HG02973 (cell line): ENCODE measurements at regions not wholly inside any gene's neighbourhood (a gene's known extent, or its start where the extent isn't known, plus 50 kb on each side); places are given as distances from the start of the nearest gene placed in this dataset.

ENCODE experiments used
- ATAC-seq: cut with Tn5 transposase; IDR thresholded peaks from one replicate; pipeline ENCODE4 v1.9.1; 2021; ENCODE audit warnings: moderate library complexity; ENCODE audit not compliant: unreplicated experiment

- no peak for ATAC-seq
Observed at GRCh38 chr3:25300141-25300540, 127.9 kb upstream of the RARB start.

GRCh38 chr3:25304916-25305315 lies 123.1 kb upstream of the RARB start:
- ATAC-seq, result no peak

- ATAC-seq, result no peak
Observed at GRCh38 chr3:25306066-25306465, 122.0 kb upstream of the RARB start.

GRCh38 chr3:25306705-25307104 lies 121.4 kb upstream of the RARB start:
- ATAC-seq, result no peak

GRCh38 chr3:25313286-25313685 lies 114.8 kb upstream of the RARB start:
- ATAC-seq, result no peak

- ATAC-seq, result no peak
Observed at GRCh38 chr3:25324954-25325655, 103.0 kb upstream of the RARB start.

GRCh38 chr3:25335356-25335755 lies 92.7 kb upstream of the RARB start:
- ATAC-seq, result no peak

GRCh38 chr3:25338158-25338725 lies 89.8 kb upstream of the RARB start:
- no peak for ATAC-seq

- no peak for ATAC-seq
Observed at GRCh38 chr3:25339225-25339624, 88.8 kb upstream of the RARB start.

GRCh38 chr3:25344670-25345069 lies 83.4 kb upstream of the RARB start:
- ATAC-seq, result no peak

- no peak for ATAC-seq
Observed at GRCh38 chr3:25349095-25349494, 79.0 kb upstream of the RARB start.

GRCh38 chr3:25349828-25350724 lies 78.0 kb upstream of the RARB start:
- ATAC-seq, result no peak

GRCh38 chr3:25350725-25351114 lies 77.3 kb upstream of the RARB start:
- no peak for ATAC-seq

GRCh38 chr3:25354071-25354470 lies 74.0 kb upstream of the RARB start:
- ATAC-seq, result no peak

GRCh38 chr3:25355034-25355885 lies 72.8 kb upstream of the RARB start:
- no peak for ATAC-seq

GRCh38 chr3:25355998-25356397 lies 72.1 kb upstream of the RARB start:
- no peak for ATAC-seq

- ATAC-seq, result no peak
Observed at GRCh38 chr3:25362118-25362517, 65.9 kb upstream of the RARB start.

- no peak for ATAC-seq
Observed at GRCh38 chr3:25365636-25366035, 62.4 kb upstream of the RARB start.

- ATAC-seq, result no peak
Observed at GRCh38 chr3:25367025-25367424, 61.0 kb upstream of the RARB start.

GRCh38 chr3:25372167-25372566 lies 55.9 kb upstream of the RARB start:
- ATAC-seq, result no peak

- ATAC-seq, result no peak
Observed at GRCh38 chr3:25376340-25376739, 51.7 kb upstream of the RARB start.
